SW480 (cell line): ENCODE measurements at regions not wholly inside any gene's neighbourhood (a gene's known extent, or its start where the extent isn't known, plus 50 kb on each side); places are given as distances from the start of the nearest gene placed in this dataset.

Source experiments
- DNase-seq: peaks from one replicate; pipeline ENCODE4 v3.0.0-alpha.2; 2016; ENCODE audit warnings: low spot score

DNA sequence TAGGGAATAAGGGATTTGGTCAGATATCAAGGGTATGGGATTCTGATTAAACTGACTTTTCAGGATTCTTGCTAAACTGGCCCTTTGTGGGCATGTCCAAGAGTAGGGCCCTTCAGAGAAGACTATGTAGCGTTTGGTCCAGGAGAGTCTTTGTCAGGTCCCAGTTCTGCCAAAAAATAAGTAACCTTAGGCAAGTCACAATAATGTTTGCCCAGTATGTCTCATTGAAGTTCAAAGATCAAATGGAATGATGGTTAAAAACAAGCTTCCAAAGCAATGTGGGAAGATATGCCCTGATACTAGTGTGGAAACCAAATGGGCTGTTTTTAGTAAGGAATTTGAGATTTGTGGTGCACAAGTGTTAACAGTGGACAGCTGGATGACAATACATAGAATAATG is 454.4 kb downstream of the WDR72 start:
- DNase-seq: no peak

DNA sequence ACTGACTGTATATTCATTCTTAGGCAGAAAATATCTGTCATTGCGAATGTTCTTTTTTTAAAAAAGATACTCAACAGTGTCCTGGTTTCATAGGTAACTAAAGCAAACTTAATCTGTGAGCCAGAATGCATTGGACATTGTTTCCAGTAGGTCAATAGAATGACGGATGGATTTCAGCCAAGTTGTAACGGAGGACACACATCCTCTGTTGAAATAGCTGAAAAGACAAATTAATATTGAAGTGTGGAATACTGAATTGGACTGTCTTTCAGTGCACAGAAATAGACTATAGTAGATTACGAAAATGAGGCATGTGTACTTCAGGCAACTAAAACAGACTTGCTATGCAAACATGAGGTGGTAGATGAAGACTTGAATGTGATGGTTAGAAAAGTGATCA is 461.6 kb downstream of the WDR72 start:
- no peak for DNase-seq

DNA sequence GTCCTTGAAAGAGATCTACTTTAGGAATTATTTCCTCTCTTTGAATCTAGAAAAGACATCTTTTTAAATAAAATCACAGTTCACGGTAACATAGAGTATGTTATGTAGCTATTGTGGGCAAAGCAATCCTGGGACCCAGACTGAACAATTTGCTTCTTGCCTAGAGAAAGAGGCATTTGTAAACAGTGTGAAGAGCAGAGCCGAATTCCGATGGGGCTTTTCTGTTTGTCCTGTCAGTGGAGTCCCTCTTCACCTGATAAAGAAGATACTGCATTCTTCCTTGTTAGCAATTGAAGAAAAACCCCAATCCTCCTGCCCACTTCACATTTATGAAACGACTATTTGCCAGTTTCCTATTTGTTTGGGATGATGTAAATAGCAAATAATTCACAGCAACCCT is 462.9 kb downstream of the WDR72 start:
- no peak for DNase-seq

DNA sequence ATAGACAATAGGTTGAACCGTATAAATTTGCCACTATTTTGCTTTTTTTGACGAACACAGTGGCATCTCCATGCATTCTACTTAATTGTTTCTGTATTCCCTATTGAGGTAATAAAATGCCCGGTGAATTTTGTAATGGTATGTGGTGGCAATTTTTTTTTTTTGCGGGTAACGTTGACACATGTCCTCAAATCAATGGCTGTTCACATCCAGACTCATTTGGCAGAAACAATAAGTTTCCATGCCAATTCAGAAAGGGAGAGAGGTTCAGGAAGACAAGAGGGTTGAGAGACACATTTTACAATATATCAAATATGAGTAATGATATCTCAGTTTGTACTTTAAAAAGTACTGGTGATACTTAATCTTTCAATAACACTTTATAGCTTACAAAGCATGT is 463.9 kb downstream of the WDR72 start:
- DNase-seq: no peak

DNA sequence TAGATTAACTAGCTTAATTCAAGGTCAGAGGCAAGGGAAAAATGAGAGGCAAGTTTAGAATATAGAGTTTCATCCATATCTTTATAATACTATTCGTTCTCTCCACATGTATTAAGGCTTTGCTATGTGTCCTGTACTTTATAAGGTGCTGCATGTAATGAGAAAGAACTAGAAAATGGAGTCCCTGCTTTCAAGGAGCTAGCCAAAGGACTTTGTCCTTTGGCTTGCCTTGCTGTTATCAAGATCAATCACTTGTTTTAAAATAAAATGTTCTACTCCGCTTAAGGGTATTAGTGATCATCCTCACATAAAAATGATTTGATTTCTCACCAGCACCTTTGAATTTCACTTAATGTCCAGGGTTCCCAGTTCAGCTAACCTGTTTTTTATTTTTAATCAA is 470.9 kb downstream of the WDR72 start:
- DNase-seq: no peak

DNA sequence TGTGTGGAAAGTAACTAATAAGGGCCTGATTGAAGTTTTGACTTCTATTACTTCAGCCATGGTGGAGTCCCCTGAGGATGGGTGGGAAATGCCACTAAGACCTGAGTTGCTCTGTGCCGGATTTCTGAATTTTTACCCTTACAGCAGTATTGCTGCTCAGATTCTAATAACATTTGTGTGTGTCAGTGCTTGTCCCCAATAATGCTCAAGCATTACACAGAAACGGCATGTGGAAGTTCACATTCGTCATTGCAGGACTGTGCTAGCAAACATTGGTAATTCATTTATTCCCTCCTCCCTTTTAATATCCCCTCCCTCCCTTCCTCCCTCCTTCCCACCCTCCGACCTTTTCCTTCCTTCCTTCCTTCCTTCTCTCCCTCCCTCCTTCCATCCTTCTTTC is 484.5 kb upstream of the ONECUT1 start:
- DNase-seq: no peak

DNA sequence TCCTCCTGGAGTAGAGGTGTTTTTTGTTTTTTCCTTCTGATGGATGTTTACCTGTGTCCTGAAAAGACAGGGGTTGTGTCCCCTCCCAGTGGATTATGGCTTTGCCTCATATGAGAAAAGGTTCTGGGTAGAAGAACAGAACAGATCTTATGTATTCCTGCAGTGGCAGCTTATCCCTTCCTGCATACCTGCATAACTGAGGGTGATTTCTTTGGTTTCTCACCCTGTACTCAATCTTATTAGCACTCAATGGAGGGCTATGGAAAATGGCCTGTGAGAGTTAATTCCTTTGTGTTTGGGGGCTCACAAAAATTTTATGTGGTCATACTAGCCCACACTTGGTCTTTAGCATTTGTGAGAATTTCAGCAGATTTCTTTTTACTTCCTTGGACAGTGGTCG is 482.0 kb upstream of the ONECUT1 start:
- no peak for DNase-seq

DNA sequence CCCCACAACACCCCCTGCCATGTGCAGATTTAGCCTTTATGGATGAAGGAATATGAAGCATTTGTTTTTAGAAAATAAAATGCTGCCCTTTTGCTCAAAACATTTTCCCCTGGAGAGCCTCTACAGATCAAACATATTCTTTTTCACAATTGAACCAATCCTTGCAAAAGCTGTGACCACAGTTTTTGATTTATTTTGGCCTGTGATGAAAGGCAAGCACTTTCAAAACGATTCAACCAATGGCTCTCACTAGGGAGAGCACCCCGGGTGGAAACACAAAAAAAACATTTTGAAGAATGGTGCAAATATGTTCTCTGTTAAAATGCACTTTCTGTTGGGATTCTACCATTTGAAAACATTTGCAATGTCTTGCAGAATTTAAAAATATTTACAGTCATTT is 476.0 kb upstream of the ONECUT1 start:
- DNase-seq: no peak

DNA sequence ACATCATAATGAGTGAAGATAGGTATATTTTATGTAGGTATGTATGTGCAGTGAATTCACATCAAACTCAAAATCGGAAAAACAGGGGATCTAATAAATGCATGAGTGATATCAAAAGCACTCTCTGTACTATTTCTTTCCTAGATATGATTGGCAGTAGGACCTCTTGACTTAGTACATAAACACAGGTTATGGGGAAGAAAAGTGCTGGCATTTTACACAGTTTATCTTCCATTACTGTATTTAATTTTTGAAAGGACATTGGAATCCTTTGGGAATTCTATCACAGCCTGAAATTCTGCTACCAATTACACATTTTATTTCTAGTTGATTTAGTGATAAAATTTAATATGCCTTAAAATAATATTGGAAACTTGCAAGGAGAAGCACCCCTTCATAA is 470.5 kb upstream of the ONECUT1 start:
- no peak for DNase-seq

DNA sequence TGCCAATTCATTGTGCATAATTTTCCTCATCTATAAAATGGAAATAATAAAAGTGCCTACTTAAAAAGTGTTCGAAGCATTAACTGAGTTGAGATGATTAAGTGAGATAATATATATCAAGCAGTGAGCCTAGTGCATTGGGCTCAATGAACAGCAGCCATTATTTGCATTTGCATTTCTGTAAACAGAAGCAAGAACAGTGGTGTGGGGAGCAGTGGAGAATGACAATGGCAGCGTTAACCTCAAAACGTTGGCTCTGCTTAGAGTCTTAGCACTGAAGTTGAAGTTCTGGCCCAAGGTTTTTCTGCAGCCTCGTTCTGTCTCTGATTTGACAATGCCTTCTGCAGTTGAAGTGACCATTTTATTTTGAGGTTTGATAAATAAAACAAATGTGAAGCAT is 466.3 kb upstream of the ONECUT1 start:
- no peak for DNase-seq

DNA sequence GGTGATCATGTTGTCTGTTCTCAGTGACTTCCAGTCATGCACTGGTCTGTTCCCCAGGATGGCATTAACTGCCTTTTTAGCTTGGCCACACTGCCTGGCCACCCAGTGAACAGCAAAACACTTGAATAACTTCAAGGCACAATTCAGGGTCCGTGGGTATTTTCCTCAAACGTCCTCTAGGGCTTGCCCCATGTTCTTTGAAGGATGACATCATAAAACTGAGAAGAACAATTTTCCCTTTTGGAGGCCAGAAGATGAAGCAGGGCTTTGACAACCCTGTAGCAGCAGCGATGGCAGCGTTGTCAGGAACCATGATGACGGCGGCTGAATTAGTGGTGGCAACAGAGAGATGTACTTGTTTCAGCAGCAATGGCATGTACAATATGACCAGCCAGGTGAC is 465.9 kb upstream of the ONECUT1 start:
- DNase-seq: no peak

DNA sequence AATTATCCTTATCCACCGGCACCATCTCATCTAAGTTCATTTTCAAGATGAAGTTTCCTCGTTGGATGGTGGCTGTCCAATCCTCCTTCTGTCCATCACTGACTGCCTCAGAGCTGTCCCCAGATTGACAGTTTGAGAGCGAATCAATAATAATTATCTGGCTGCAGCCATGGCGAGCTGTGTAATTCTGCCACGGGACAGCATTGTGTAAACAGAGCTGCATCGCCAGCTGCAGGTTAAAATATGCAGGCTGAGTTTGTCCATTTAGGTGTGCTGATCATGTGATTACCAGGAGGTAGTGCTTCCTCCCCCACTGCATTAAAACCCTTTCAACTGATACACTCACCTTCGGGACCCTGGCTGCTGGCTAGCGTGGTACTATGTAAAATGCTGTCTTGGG is 461.9 kb upstream of the ONECUT1 start:
- DNase-seq: no peak

DNA sequence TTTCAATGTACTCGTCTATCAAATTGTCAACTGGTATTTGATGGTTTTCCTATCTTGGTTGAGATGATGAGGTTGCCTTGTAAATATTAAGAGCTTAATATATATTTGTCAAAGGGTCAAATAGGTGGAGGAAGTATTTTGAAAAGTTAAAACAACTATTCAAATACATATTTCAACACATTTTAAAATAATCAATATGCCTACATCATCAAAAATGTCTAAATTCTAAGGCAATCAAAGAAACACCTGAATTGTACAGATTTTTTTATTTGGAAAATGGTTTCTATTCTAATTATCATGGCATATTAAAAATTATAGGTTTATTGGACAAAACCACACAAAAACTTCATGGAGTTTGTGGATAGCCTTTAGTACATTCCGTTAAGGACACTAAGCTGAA is 461.4 kb upstream of the ONECUT1 start:
- no peak for DNase-seq

DNA sequence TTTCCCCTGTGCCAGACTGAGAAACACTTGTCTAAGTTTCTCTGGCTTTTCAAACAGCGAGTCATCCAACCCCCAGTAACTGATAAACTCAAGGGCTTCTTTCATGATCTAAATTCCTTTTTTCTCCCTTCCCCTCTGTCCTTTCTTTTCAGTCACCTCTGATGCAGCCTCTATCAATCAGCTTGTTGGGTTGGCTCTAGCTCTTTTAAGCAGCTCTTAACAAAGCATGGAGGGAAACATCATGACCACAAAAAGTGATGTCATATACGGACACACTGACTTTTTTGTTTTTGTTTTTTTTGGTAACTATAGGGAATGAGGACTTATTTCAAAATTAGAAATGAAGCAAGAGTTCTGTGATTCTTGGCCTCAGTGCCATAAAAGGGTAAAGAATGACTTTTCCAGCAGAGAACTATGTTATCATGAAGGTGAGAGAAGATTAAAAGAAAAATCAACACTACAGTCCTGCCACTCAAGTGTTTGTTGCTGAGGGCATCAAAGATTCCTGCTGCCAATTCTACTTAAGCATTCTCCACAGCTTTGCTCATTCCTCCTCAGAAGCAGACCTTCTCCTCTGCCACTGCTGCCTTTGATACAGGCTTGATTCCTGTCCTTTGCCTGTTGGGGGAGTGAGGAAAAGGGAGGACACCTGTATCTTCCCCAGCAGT is 457.0 kb upstream of the ONECUT1 start:
- DNase-seq: no peak

DNA sequence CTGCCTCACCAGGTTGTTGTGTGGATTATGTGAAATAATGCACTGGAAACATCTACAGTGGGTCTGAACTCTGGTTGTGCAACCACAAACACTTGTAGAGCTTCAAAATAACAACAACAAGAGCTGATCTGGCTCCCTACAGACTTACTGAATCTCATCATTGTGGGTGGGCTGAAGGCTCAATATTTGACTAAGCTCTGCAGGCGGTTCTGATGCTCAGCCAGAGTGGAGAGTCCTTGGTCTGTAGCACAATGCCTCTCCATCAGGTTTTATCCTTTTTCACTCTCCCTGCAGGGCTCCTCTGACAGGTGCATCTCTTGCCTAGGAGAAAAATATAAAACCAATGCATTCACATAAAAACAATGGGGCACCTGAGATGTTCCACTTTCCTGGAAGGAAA is 456.3 kb upstream of the ONECUT1 start:
- DNase-seq: no peak

DNA sequence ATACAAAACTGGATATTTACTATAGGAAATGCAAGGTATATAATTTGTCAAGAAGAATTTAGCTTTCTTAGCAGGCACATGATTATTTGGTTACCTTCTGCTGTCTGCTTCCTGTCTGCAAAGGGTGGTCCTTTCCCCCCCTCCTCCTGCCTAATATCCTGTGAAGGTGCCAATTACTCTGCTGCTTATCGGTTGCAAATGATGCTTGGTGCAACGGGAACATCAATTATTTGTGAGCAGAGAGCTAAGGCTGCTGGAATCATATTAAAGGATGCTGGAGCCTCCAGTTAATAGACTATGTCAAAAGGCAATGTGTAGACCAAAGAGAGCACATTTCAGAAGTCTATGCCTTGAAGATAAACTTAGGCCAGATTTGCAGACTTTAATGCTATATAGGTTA is 443.7 kb upstream of the ONECUT1 start:
- DNase-seq: no peak

DNA sequence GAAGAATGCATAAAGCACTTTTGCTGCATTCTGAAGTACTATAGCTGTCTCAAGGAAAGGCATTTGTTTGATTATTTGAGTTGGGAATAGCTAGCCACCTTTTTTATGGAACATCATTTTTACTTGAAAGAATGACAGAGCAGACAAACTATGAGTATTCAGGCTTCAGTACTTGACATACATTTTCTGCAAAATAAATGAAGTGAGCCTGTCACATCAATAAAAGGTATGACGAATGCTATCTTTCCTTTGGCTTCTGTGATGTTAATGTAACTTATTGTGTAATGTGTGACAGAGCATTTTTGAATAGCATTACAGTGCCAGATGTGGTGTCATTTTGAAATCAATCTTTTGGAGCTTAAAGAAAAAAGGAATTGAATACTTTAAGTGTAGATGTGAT is 440.3 kb upstream of the ONECUT1 start:
- DNase-seq: no peak

DNA sequence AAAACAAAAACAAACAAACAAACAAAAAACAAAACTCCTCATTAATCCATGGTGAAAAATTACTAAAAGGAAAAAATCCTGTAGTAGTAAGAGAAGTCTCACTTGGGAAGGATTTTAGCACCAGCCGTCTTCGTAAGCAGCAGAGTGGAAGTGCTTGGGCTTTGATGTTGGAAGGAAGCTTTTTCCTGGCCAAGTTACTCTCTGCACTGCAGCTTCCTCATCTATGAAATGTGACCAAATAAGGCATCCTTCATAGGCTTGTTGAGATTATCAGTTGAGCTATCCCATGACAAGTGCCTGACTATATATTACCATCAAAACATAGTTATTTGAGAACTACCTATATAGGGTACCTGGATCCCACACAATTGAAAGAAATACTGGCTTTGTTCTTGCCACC is 436.4 kb upstream of the ONECUT1 start:
- no peak for DNase-seq

DNA sequence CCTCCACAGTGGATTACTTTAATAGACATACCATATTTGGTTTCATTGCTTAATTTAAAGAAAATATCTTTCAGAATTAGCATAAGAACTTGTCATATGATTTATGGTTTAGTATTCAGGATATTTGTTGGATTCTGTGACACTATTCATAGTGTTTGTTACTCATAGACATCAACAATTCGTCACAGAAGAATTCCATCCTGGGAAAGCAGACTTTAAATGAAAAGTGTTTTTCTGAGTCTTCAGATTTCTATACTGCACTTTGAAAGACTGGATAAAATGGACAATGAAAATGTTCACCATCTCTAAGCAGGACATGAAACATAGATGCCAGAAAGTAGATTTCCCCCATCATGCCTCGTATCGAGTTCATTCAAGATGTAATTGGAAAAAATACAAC is 435.6 kb upstream of the ONECUT1 start:
- no peak for DNase-seq

DNA sequence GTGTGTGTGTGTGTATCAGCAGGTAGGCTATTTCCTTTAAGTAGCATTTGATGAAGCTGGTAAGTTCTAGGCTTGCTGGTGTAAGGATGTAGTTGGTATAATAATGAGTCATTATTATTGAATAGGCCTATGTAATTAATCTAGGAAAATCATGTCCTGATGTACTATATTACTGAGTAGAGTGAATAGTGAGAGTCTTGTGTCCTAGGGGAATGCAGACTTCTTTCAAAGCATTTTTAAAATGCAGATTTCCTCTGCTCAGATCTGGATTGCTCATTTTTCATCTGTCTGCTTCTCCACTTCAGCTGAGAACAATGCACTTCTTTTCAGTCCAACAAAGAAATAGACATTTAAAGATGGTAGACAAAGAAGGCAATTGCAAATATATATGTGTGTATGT is 434.2 kb upstream of the ONECUT1 start:
- DNase-seq: no peak

DNA sequence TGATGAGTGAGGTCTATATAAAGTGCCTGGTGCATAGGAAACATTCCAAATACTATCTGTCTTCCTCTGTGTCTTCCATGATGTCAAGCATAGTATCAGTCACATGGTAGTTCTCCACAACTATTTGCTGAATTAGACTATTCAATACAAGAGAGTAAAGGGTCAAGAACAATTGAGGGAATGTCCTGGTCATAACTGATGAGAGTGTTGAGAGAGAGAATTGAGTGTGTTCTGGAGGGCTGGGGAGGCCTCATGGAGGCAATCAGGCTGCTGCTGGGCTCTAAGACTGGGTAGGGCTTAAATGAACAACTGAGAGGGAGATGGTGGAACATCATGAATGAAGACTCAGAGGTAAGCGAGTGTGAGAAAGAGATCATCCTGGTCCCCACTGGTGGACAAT is 433.7 kb upstream of the ONECUT1 start:
- DNase-seq: no peak

DNA sequence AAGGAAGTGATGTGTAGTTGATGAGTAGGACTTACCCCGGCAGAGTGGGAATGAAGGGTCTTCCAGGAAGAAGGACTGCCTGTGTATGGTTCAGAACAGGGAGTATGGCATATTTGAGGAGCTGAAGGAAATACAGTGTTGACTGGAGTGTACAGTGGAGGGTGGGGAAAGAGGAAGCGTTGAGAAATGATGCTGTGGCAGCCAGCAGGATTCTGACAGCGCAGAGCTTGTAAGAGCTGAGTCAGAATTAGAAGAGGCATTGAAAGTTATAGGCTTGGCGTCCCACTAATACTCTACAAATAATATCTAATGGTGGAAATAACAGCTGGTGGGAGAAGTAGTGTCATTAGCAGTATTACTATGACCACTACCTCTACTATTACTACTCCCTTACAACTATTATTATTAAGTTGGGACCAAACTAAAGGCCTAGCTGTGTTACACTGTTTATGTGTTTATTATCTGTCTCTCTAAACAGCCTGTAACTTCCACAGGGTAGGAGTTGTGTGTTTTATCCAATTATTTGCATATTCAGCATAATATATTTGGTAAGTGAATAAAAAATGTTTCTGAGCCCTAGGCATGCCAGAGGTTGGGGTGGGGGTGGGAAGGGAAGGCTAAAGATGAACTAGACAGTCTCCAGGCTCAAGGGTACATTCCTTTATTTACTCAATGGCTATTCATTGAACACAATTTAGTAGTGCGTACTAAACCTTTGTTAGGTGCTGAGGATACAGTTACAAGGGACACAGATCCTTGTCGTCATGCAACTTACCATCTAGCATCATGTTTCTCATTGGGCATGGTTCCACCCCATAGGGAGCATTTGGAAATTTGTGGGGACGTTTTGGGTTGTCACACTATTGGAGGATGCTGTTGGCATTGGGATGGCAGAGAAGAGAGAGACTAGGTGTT is 428.8 kb upstream of the ONECUT1 start:
- no peak for DNase-seq

DNA sequence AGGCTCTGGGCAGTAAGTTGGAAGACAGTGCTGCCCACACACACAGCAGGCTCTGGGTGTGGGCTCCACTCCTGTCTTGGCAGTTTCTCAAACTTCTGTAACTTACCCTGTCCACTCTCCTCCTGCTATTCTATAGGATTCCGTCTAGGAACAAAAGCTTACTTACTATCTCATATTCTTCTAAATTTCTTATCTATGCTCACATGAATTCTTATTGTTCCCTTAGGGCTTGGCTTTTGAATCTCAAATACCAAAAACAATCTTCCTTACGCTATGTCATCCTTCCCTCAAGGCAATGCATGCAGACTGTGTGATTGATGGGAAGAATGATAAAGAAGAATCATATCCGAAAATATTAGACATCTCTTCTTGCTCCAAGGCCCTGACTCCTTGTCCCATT is 425.9 kb upstream of the ONECUT1 start:
- DNase-seq: no peak

DNA sequence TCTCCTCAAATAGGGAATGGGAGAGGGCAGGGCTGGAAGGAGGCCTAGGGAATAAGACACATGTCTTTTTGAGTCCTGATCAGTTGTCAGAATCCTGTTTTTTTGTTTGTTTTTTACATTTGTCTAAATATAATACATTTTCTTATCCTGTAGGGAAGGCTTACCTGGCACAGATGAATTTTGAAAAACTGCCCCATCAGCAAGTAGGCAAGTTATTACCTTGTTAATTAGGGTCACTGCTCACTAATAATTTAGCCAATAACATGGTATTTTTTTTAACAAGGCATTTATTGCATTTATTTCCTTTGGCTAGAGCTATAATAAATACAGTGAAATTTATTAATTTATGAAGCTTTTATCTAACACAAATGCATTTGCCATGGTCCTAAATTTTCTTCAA is 423.2 kb upstream of the ONECUT1 start:
- no peak for DNase-seq
